Nucleus accumbens (tissue), 56 donors: ENCODE measurements at regions not wholly inside any gene's neighbourhood (a gene's known extent, or its start where the extent isn't known, plus 50 kb on each side); places are given as distances from the start of the nearest gene placed in this dataset.

Experiments used
- DNase-seq, 56 donors: peaks; one replicate each; lab custom pipeline; 2025; lab: John Stamatoyannopoulos, UW

GRCh38 chr6:30272032-30272431, 54.7 kb upstream of the TRIM39 start:
- DNase-seq: no peak

GRCh38 chr6:30267423-30267822, 54.2 kb upstream of the TRIM26 start:
- no peak for DNase-seq

GRCh38 chr6:30265594-30265993, 52.4 kb upstream of the TRIM26 start:
- no peak for DNase-seq

- no peak for DNase-seq
Measured at GRCh38 chr6:30265181-30265580, 52.0 kb upstream of the TRIM26 start.

GRCh38 chr6:30264743-30265142, 51.5 kb upstream of the TRIM26 start:
- no peak for DNase-seq

GRCh38 chr6:30263734-30264133, 50.5 kb upstream of the TRIM26 start:
- peak in 7 of 56 donors; percentile 5 to 39 (median 11) for DNase-seq
